ENCODE measurements at regions not wholly inside any gene's neighbourhood (a gene's known extent, or its start where the extent isn't known, plus 50 kb on each side); places are given as distances from the start of the nearest gene placed in this dataset.
"Not testable (repeated sequence)": the region's sequence is repeated elsewhere in the genome, so short reads cannot be mapped to it uniquely, and the experiment has no call there.

DNA sequence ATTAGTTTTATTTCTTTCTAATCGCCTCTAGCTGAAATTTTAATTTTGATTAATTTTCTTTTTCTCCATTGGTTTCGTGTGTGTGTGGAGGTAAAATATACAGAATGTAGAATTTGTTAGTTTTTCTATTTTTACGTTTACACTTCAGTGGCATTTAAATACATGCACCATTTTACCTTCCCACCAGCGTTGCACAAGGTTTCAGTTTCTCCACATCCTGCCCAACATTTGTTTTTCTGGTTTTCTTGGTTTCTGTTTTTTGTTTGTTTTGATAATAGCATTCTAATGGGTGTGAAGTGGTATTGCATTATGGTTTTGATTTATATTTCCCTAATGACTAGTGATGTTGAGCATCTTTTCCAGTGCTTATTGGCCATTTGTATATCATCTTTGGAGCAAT, 871.4 kb upstream of the DEFB115 start:
- not testable (repeated sequence) for DNase-seq (ENCODE audit: low read depth in 1 of 2, low spot score in 1 of 2)

DNA sequence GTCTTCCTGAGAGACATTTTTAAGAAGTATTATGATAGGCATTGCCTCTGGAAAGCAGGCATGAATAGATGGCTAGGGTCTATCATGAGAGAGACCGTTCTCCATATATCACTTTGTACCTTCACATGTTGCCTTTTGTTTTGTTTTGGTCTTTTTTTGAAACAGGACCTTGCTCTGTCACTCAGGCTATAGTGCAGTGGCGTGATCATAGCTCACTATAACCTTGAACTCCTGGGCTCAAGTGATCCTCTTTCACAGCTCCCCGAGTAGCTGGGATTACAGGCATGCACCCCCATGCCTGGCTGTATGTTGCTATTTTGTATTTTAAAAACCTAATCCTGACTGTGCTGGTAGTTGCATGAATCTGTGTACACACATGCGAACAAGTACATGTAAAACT, 869.6 kb upstream of the DEFB115 start:
- not testable (repeated sequence) for DNase-seq (ENCODE audit: low read depth in 1 of 2, low spot score in 1 of 2)

DNA sequence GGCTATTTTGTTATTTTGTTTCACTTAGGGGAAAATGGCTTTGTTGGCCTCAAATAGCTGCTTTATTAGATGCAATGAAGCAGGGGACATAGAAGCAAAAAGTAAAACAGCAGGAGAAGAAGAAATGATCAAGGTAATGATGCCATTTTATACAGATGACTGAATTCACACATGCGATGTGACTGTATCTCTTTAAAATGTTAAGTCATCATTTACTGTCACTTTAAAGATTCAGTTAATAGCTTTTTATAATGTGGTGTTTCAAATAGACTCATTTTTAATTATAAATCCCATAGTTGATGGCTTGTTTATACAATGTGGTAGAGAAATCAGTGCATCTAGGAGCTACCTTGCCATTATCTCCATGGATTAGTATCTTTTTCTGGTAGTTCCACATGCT, 863.9 kb upstream of the DEFB115 start:
- not testable (repeated sequence) for DNase-seq (ENCODE audit: low read depth in 1 of 2, low spot score in 1 of 2)

DNA sequence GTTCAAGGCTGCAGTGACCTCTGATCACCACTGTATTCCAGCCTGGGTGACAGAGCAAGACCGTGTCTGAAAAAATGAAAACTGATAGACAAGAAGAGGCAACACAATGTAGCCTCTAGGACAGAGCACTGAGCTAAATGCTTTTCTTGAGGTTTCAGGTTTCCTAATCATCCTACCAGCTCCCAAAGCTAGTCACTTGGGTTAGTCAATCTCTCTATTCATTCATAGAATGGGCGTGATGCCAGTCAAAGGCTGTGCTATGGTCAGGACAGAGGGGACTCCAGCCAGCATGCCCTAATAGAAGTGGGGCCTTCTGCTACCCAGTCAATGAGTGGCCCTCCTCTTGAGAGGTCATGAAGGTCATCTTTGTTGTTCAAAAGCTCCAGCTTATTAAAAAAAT, 860.4 kb upstream of the DEFB115 start:
- not testable (repeated sequence) for DNase-seq (ENCODE audit: low read depth in 1 of 2, low spot score in 1 of 2)

DNA sequence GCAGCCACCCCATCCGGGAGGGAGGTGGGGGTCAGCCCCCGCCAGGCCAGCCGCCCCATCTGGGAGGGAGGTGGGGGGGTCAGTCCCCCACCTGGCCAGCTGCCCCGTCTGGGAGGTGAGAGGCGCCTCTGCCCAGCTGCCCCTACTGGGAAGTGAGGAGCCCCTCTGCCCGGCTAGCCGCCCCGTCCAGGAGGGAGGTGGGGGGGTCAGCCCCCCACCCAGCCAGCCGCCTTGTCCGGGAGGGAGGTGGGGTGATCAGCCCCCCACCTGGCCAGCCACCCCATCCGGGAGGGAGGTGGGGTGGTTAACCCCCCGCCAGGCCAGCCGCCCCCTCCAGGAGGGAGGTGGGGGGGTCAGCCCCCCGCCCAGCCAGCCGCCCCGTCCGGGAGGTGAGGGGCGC, 852.4 kb upstream of the DEFB115 start:
- not testable (repeated sequence) for DNase-seq (ENCODE audit: low read depth in 1 of 2, low spot score in 1 of 2)

DNA sequence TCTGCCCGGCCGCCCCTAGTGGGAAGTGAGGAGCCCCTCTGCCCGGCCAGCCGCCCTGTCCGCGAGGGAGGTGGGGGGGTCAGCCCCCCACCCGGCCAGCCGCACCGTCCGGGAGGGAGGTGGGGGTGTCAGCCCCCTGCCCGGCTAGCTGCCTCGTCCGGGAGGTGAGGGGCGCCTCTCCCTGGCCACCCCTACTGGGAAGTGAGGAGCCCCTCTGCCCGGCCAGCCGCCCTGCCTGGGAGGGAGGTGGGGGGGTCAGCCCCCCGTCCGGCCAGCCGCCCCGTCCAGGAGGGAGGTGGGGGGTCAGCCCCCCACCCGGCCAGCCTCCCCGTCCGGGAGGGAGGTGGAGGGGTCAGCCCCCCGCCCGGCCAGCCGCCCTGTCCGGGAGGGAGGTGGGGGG, 851.9 kb upstream of the DEFB115 start:
- DNase-seq (ENCODE audit: low read depth in 1 of 2, low spot score in 1 of 2): not testable (repeated sequence)

DNA sequence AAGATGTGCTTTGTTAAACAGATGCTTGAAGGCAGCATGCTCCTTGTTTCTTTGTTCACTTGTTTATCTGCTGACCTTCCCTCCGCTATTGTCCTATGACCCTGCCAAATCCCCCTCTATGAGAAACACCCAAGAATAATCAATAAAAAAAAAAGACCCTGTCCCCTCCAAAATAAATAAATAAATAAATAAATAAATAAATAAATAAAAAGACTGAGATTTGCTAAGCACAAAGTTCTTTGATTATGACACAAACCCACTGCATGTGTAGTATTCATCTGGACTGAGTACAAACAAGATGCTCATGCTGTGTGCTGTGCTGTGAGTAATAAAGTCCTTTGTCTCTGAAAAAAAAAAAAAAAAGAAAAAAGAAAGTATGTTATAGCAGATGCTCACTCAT, 851.1 kb upstream of the DEFB115 start:
- DNase-seq (ENCODE audit: low read depth in 1 of 2, low spot score in 1 of 2): not testable (repeated sequence)

DNA sequence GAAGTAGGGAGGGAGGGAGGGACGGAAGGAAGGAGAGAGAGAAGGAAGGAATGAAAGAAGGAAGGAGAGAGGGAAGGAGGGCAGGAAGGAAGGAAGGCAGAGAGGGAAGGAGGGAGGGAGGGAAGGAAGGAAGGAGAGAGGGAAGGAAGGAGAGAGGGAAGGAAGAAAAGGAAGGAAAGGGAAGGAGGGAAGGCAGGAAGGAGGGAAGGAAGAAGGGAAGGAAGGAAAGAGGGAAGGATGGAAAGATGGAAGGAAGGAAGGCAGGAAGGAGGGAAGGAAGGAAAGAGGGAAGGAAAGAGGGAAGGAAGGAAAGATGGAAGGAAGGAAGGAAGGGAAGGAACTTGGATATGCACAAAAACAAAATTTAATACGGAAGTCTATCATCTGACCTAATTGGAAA, 844.5 kb upstream of the DEFB115 start:
- no peak for DNase-seq (ENCODE audit: low read depth in 1 of 2, low spot score in 1 of 2)

DNA sequence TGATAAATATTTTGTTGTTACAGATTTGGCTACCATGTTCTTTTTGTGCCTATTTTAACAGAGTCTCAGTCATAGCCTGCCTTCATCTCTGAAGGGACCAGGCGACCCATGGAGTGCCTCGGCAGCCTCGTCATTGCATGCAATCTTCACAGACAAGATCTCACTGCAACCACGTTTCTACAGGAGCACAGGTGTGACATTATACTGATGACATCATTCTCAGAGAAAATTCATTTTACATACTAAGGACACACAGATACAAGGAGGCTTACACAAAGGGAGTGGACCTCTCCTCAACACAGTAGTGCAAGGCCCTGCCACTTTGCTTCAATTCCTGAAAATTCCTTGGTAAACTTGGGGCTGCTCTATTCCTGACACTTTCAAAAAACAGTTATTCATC, 840.1 kb upstream of the DEFB115 start:
- DNase-seq (ENCODE audit: low read depth in 1 of 2, low spot score in 1 of 2): not testable (repeated sequence)

DNA sequence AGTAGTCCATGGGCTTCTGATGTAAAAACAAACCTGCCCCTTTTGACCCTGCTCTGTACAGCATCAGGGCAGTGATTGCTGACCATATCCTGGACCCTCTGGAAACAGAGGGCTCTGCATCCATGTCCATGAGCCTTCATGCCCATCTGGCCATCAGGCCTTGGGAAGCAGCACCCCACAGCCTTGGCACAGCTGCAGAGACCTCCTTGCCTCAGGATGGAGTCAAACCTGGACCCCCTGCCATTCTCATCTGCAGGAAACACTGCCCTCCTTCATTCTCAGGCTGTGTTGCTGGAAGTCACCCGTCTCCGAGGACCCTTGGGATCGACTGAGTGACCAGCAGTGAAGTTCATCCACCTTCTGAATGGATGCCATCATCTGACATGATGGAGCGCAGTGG, 839.1 kb upstream of the DEFB115 start:
- not testable (repeated sequence) for DNase-seq (ENCODE audit: low read depth in 1 of 2, low spot score in 1 of 2)

DNA sequence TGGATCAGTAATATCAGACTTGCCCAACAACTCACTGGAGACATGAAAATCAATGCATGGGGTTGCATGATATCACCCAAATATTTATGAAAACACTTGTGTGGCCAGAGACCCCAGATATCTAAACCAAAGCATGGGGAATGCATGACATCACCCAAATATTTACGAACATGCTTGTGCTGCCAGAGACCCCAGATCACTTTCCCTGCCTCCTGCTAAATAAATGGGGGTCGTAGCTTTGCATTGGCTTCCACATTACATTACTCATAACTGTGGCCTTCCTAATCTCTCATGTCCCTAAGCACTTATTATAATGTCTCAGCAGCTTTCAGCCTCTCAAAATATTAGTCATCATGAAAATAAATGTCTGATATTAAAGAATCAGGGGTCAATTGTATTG, 838.0 kb upstream of the DEFB115 start:
- no peak for DNase-seq (ENCODE audit: low read depth in 1 of 2, low spot score in 1 of 2)

DNA sequence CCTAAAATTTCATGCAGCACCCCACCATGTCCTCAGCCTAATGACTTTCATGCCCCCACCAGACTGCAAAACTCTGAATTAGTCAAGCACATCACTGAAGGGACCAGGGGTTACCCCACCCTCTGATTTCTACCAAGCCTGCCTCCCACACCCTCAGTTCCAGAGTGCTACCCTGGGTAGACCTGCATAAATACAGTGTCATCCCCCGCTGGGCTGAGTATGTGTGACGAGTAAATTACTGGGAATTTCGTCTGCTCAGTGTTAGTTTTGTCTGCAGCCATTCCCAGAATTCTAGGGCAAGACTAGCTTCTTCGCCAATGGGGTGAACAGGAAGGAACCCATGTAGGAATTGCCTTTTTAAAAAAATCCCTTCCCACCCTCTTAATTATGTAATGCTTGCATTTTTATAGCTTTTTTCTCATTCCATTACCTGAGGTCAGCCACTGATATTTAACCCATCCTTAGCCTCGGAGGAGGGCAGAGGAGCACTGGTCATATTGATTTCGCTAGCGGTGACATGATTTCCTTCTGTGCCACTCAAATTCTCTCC, 837.5 kb upstream of the DEFB115 start:
- not testable (repeated sequence) for DNase-seq (ENCODE audit: low read depth in 1 of 2, low spot score in 1 of 2)
